H1 (cell line): ENCODE measurements at regions not wholly inside any gene's neighbourhood (a gene's known extent, or its start where the extent isn't known, plus 50 kb on each side); places are given as distances from the start of the nearest gene placed in this dataset.

Experiments
- CTCF ChIA-PET: fragments of 300-600 bp; sonication (Branson Sonifier 250); formaldehyde crosslinking; loops from one replicate; lab custom pipeline; 2021; ENCODE audit not compliant: partially characterized antibody; lab: Charles Lee
- POLR2A ChIA-PET: fragments of 300-600 bp; sonication (Branson Sonifier 250); formaldehyde crosslinking; loops from one replicate; lab custom pipeline; 2021; ENCODE audit warnings: inconsistent platforms; ENCODE audit not compliant: partially characterized antibody; lab: Charles Lee
- DNase-seq, 2 experiments: peaks; one replicate each; pipeline versions ENCODE4 v3.0.0 to v3.0.0-alpha.2; 2010 to 2022; ENCODE audit warnings: low spot score in 2 of 2, low read depth in 1 of 2, mixed read lengths in 1 of 2
- FAIRE-seq: peaks from 2 replicates; lab custom pipeline; 2011; peaks lifted over from hg19 to GRCh38; lab: Jason Lieb, UNC
- H2AFZ ChIP-seq: 2 replicates; pipeline ENCODE4 v1.8.1; 2012; ENCODE audit warnings: low read length, inconsistent platforms
- H2AK5ac ChIP-seq: 2 replicates; pipeline ENCODE4 v1.6.1; 2013; ENCODE audit warnings: low read depth, low read length
- H2BK120ac ChIP-seq: replicated peaks from 2 replicates; pipeline ENCODE3; 2013; ENCODE audit warnings: low read depth, low read length, inconsistent platforms
- H2BK12ac ChIP-seq: 2 replicates; pipeline ENCODE4 v1.6.1; 2013; ENCODE audit warnings: low read depth, low read length
- H2BK15ac ChIP-seq: 2 replicates; pipeline ENCODE4 v1.6.1; 2013; ENCODE audit warnings: low read length
- H2BK20ac ChIP-seq: 2 replicates; pipeline ENCODE4 v1.6.1; 2013; ENCODE audit warnings: low read length
- H2BK5ac ChIP-seq: 2 replicates; pipeline ENCODE4 v1.6.1; 2013; ENCODE audit warnings: low read depth, low read length
- H3K14ac ChIP-seq: 2 replicates; pipeline ENCODE4 v1.6.1; 2013; ENCODE audit warnings: inconsistent platforms; ENCODE audit not compliant: insufficient read length
- H3K18ac ChIP-seq: 2 replicates; pipeline ENCODE4 v1.6.1; 2013; ENCODE audit warnings: low read length; ENCODE audit errors: extremely low read depth
- H3K23ac ChIP-seq: 2 replicates; pipeline ENCODE4 v1.6.1; 2013; ENCODE audit warnings: inconsistent platforms; ENCODE audit not compliant: insufficient read length
- H3K23me2 ChIP-seq: 2 replicates; pipeline ENCODE4 v1.6.1; 2013; ENCODE audit warnings: low read depth, low read length
- H3K27ac ChIP-seq: 2 replicates; pipeline ENCODE4 v1.6.1; 2011; ENCODE audit warnings: low read depth, low read length, inconsistent platforms
- H3K27me3 ChIP-seq, 4 experiments: replicated peaks in 1 of 4; 1 replicate in 1 of 4; 2 replicates in 3 of 4; pipeline versions ENCODE4 v1.6.1 to v1.8.1; 2011 to 2013; ENCODE audit warnings: low read length in 3 of 4, mild to moderate bottlenecking in 3 of 4, inconsistent platforms in 2 of 4, mixed read lengths in 2 of 4, moderate library complexity in 1 of 4; ENCODE audit not compliant: control insufficient read depth in 3 of 4, insufficient read depth in 3 of 4; ENCODE audit errors: extremely low read depth in 1 of 4
- H3K36me3 ChIP-seq, 4 experiments: 2 replicates each; pipeline versions ENCODE4 v1.6.1 to v1.8.1; 2011 to 2013; ENCODE audit warnings: mild to moderate bottlenecking in 4 of 4, low read length in 3 of 4, moderate library complexity in 2 of 4, control low read depth in 1 of 4, inconsistent platforms in 1 of 4; ENCODE audit not compliant: insufficient read depth in 4 of 4, control insufficient read depth in 2 of 4
- H3K4ac ChIP-seq: replicated peaks from 2 replicates; pipeline ENCODE3; 2013; ENCODE audit warnings: low read length, low read depth, mixed read lengths, inconsistent platforms; ENCODE audit not compliant: insufficient read length
- H3K4me1 ChIP-seq, 4 experiments: replicated peaks in 1 of 4; 1 replicate in 1 of 4; 2 replicates in 3 of 4; pipeline versions ENCODE4 v1.6.1 to v1.8.1; 2011 to 2013; ENCODE audit warnings: low read length in 3 of 4, inconsistent platforms in 2 of 4, mixed read lengths in 1 of 4; ENCODE audit not compliant: insufficient read depth in 4 of 4, control insufficient read depth in 3 of 4
- H3K4me2 ChIP-seq, 2 experiments: 2 replicates each; pipeline versions ENCODE4 v1.6.1 to v1.8.1; 2011 to 2013; ENCODE audit warnings: low read depth in 2 of 2, low read length in 2 of 2, control low read depth in 1 of 2, inconsistent platforms in 1 of 2, mild to moderate bottlenecking in 1 of 2; ENCODE audit not compliant: insufficient read depth in 1 of 2
- H3K4me3 ChIP-seq, 4 experiments: fragments of 200-600, 300-600 bp in 1 of 4; sonication (generic), shearing (Covaris generic), sonication (Bioruptor Twin) in 1 of 4; 2 replicates each; pipeline versions ENCODE4 v1.5.1 to v1.8.1; 2011 to 2016; ENCODE audit warnings: low read length in 4 of 4, low read depth in 3 of 4, control low read depth in 2 of 4, inconsistent platforms in 2 of 4, mild to moderate bottlenecking in 2 of 4, mixed read lengths in 1 of 4, moderate library complexity in 1 of 4; ENCODE audit not compliant: insufficient read depth in 2 of 4; ENCODE audit errors: extremely low read depth in 1 of 4
- H3K56ac ChIP-seq: replicated peaks from 2 replicates; pipeline ENCODE3; 2013; ENCODE audit warnings: low read depth, mild to moderate bottlenecking, mixed read lengths, low read length, inconsistent platforms; ENCODE audit not compliant: insufficient read length
- H3K79me1 ChIP-seq: 2 replicates; pipeline ENCODE4 v1.6.1; 2013; ENCODE audit warnings: low read depth, low read length, control low read depth
- H3K79me2 ChIP-seq, 2 experiments: 2 replicates each; pipeline versions ENCODE4 v1.6.1 to v1.8.1; 2012 to 2013; ENCODE audit warnings: low read length in 2 of 2, mild to moderate bottlenecking in 2 of 2, inconsistent platforms in 1 of 2; ENCODE audit not compliant: insufficient read depth in 2 of 2, control insufficient read depth in 1 of 2
- H3K9ac ChIP-seq, 4 experiments: replicated peaks in 1 of 4; 1 replicate in 1 of 4; 2 replicates in 3 of 4; pipeline versions ENCODE4 v1.6.1 to v1.8.1; 2011 to 2013; ENCODE audit warnings: low read depth in 3 of 4, low read length in 3 of 4, control low read depth in 2 of 4, mild to moderate bottlenecking in 2 of 4, moderate library complexity in 2 of 4, inconsistent platforms in 1 of 4; ENCODE audit errors: extremely low read depth in 1 of 4
- H3K9me3 ChIP-seq, 2 experiments: 2 replicates each; pipeline versions ENCODE4 v1.6.1 to v1.8.1; 2012 to 2013; ENCODE audit warnings: mild to moderate bottlenecking in 2 of 2, moderate library complexity in 2 of 2, control low read depth in 1 of 2, inconsistent platforms in 1 of 2, low read depth in 1 of 2, low read length in 1 of 2, mixed read lengths in 1 of 2; ENCODE audit not compliant: insufficient read depth in 2 of 2
- H4K20me1 ChIP-seq, 2 experiments: replicated peaks in 1 of 2; 2 replicates each; pipeline versions ENCODE3 to v1.8.1; 2011 to 2013; ENCODE audit warnings: inconsistent platforms in 2 of 2, low read length in 2 of 2, mild to moderate bottlenecking in 1 of 2; ENCODE audit not compliant: insufficient read depth in 2 of 2, control insufficient read depth in 1 of 2
- H4K5ac ChIP-seq: 2 replicates; pipeline ENCODE4 v1.6.1; 2013; ENCODE audit warnings: low read length, low read depth, mixed read lengths, inconsistent platforms; ENCODE audit not compliant: insufficient read length
- H4K8ac ChIP-seq: 2 replicates; pipeline ENCODE4 v1.8.0; 2013; ENCODE audit warnings: mild to moderate bottlenecking, moderate library complexity, low read length, inconsistent platforms; ENCODE audit not compliant: insufficient read depth; ENCODE audit errors: extremely low read depth
- H4K91ac ChIP-seq: replicated peaks from 2 replicates; pipeline ENCODE3; 2013; ENCODE audit warnings: low read length, mixed read lengths, inconsistent platforms; ENCODE audit not compliant: insufficient read length
- CBX8 ChIP-seq: fragments of 300-800, 300-1000 bp; sonication (generic); IDR thresholded peaks from 2 replicates; pipeline ENCODE4 v1.7.1; 2016; ENCODE audit warnings: low read depth, low read length, borderline replicate concordance
- HDAC2 ChIP-seq, 2 experiments: fragments of 300-600 bp in 1 of 2; sonication (generic) in 1 of 2; IDR thresholded peaks; 2 replicates each; pipeline ENCODE4 v1.6.1; 2011 to 2012; ENCODE audit warnings: low read depth in 2 of 2, low read length in 2 of 2, mild to moderate bottlenecking in 2 of 2, moderate library complexity in 2 of 2, borderline replicate concordance in 1 of 2, inconsistent platforms in 1 of 2
- KDM4A ChIP-seq: IDR thresholded peaks from one replicate; pipeline ENCODE4 v1.7.1; 2012; ENCODE audit warnings: low read depth, mild to moderate bottlenecking, moderate library complexity, low read length, inconsistent platforms; ENCODE audit not compliant: severe bottlenecking
- RBBP5 ChIP-seq: IDR thresholded peaks from 2 replicates; pipeline ENCODE4 v1.7.1; 2012; ENCODE audit warnings: low read depth, mild to moderate bottlenecking, inconsistent platforms, low read length, moderate library complexity, borderline replicate concordance
- SP4 ChIP-seq: IDR thresholded peaks from 2 replicates; pipeline ENCODE4 v1.6.1; 2012; ENCODE audit warnings: low read length, inconsistent platforms
- TCF12 ChIP-seq: IDR thresholded peaks from 2 replicates; pipeline ENCODE4 v1.6.1; 2011; ENCODE audit warnings: low read depth, mild to moderate bottlenecking, low read length
- YY1 ChIP-seq: IDR thresholded peaks from 2 replicates; pipeline ENCODE4 v1.6.1; 2011; ENCODE audit warnings: low read depth, mild to moderate bottlenecking, low read length
- WGBS, 2 experiments: shearing (Covaris generic) in 1 of 2; methylation state at CpG; one replicate each; pipeline versions ENCODE4 v1.1.6 to v1.1.7; 2013 to 2015; ENCODE audit warnings: low lambda C conversion rate in 2 of 2, mixed read lengths in 2 of 2, inconsistent platforms in 1 of 2, low coverage in 1 of 2, missing lambda C conversion rate in 1 of 2; ENCODE audit not compliant: insufficient replicate concordance in 2 of 2, insufficient coverage in 1 of 2, insufficient read length in 1 of 2; ENCODE audit errors: extremely low coverage in 1 of 2, missing lambda C conversion rate in 1 of 2; 5-methylcytosine and 5-hydroxymethylcytosine counted together
- TF ChIP-seq, protein P1 (sequence below), 3 experiments: IDR thresholded peaks; 1 replicate in 2 of 3; 2 replicates in 1 of 3; pipeline versions ENCODE4 v1.5.1 to v1.6.1; 2011; ENCODE audit warnings: low read length in 3 of 3, mild to moderate bottlenecking in 3 of 3, inconsistent platforms in 2 of 3, low read depth in 1 of 3, moderate library complexity in 1 of 3; ENCODE audit not compliant: insufficient read depth in 1 of 3; ENCODE audit errors: control extremely low read depth in 1 of 3
- TF ChIP-seq, protein P2 (sequence below): IDR thresholded peaks from 2 replicates; pipeline ENCODE4 v1.6.1; 2011; ENCODE audit warnings: low read length, improper control_type of control experiment

DNA sequence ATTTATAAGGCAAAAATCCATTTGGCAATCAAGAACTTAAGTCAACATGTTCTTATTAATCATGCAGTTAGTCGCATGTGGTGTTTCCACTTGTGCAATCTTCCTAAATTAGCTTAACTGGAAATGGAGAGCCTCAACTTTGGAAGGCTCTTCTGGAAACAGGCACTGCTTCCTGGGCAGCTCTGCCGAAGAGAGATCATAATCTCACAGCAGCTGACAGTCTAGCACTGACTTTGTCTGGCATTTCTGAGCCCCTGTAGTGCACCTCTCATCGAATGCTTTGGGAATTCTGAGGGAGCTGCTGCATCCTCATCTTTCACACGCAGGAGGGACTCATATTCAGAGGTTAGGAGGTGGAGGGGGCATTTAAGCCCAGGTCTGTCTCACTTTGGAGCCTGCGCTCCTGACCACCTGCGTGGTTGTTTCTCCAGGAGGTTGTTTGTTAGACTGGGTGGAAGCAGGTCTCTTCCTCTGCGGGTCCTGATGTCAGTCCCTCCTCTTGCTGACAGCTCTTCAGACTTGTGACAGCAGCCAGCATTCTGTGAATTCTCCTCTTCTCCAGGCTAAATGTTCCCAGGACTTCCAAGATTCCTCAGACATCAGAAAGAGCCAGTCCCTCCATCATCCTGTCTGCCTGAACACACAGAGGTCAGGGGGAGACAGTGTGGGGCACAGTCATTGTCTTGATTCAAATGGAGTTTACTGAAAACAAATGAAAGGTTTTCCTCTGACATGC, 100.4 kb upstream of the GJB6 start:
- H2BK20ac ChIP-seq, result no peak overlapping the region
- H3K36me3 ChIP-seq, result no peaks in the 10 kb centered on the region
- H3K79me2 ChIP-seq, result no peaks in the 10 kb centered on the region
- FAIRE-seq, result no peak
- H3K9me3 ChIP-seq, result no peaks in the 10 kb centered on the region
- CTCF ChIA-PET, result interaction anchor here (0.7 to 1.7 kb wide), 11 partner anchors 9 to 163 kb away, joined by 3 to 6 read pairs (median 3); no protein-coding TSS in a partner anchor
- H3K23me2 ChIP-seq, result no peaks in the 10 kb centered on the region
- 75% methylated on average over 7 of the region's 7 CpGs; no CpG with 5 or more reads in 1 of the 2 experiments for WGBS, 2 experiments
- H3K79me1 ChIP-seq, result no peaks in the 10 kb centered on the region
- H3K4me3 ChIP-seq, result no peak overlapping the region
- no peak overlapping the region for H3K14ac ChIP-seq
- H3K4ac ChIP-seq, result no peak overlapping the region
- H3K23ac ChIP-seq, result no peak overlapping the region
- no peak overlapping the region for H2AK5ac ChIP-seq
- H2BK12ac ChIP-seq, result no peak overlapping the region
- no peaks in the 10 kb centered on the region for H4K20me1 ChIP-seq
- H2BK120ac ChIP-seq, result no peak overlapping the region
- POLR2A ChIA-PET, result no interaction called here
- no peak for DNase-seq
- no peak overlapping the region for H3K56ac ChIP-seq
- H3K4me1 ChIP-seq, result peaks cover 0 to 7% (median 0%) of the 10 kb centered on the region in 4 experiments; a peak in 3 of 7 replicates
- no peak overlapping the region for H2BK5ac ChIP-seq
- H2AFZ ChIP-seq, result no peak overlapping the region
- H4K91ac ChIP-seq, result no peak overlapping the region
- no peak overlapping the region for H3K9ac ChIP-seq
- H2BK15ac ChIP-seq, result no peak overlapping the region
- no peak overlapping the region for H3K4me2 ChIP-seq
- H4K5ac ChIP-seq, result no peak overlapping the region
- H4K8ac ChIP-seq, result no peak overlapping the region
- no peaks in the 10 kb centered on the region; a peak in 1 of 7 replicates for H3K27me3 ChIP-seq
- H3K18ac ChIP-seq, result no peak overlapping the region
- no peak overlapping the region for H3K27ac ChIP-seq
- TF ChIP-seq YY1, result no peak
- TF ChIP-seq TCF12, result no peak
- TF ChIP-seq, protein P1, sequence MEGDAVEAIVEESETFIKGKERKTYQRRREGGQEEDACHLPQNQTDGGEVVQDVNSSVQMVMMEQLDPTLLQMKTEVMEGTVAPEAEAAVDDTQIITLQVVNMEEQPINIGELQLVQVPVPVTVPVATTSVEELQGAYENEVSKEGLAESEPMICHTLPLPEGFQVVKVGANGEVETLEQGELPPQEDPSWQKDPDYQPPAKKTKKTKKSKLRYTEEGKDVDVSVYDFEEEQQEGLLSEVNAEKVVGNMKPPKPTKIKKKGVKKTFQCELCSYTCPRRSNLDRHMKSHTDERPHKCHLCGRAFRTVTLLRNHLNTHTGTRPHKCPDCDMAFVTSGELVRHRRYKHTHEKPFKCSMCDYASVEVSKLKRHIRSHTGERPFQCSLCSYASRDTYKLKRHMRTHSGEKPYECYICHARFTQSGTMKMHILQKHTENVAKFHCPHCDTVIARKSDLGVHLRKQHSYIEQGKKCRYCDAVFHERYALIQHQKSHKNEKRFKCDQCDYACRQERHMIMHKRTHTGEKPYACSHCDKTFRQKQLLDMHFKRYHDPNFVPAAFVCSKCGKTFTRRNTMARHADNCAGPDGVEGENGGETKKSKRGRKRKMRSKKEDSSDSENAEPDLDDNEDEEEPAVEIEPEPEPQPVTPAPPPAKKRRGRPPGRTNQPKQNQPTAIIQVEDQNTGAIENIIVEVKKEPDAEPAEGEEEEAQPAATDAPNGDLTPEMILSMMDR (IDR thresholded peaks at IDR 0.05; ENCODE audit: control extremely low read depth in 1 of 3, insufficient read depth in 1 of 3, low read depth in 1 of 3, low read length in 3 of 3), result no peak
- no peak for TF ChIP-seq CBX8
- TF ChIP-seq RBBP5, result no peak
- TF ChIP-seq SP4, result no peak
- TF ChIP-seq HDAC2 (IDR thresholded peaks at IDR 0.05; ENCODE audit: borderline replicate concordance in 1 of 2, low read depth in 2 of 2, low read length in 2 of 2), result no peak
- no peak for TF ChIP-seq KDM4A
- TF ChIP-seq, protein P2, sequence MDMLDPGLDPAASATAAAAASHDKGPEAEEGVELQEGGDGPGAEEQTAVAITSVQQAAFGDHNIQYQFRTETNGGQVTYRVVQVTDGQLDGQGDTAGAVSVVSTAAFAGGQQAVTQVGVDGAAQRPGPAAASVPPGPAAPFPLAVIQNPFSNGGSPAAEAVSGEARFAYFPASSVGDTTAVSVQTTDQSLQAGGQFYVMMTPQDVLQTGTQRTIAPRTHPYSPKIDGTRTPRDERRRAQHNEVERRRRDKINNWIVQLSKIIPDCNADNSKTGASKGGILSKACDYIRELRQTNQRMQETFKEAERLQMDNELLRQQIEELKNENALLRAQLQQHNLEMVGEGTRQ, result no peak
